Colonic mucosa (tissue), 4 donors: ENCODE measurements at regions not wholly inside any gene's neighbourhood (a gene's known extent, or its start where the extent isn't known, plus 50 kb on each side); places are given as distances from the start of the nearest gene placed in this dataset.

Experiments used
- DNase-seq: peaks from one replicate; pipeline ENCODE4 v3.0.0-alpha.2; 2020
- H3K27ac ChIP-seq: fragments of 200-600 bp; one replicate; pipeline ENCODE4 v1.8.0; 2021
- H3K27me3 ChIP-seq: fragments of 200-600 bp; one replicate; pipeline ENCODE4 v1.8.0; 2021
- H3K36me3 ChIP-seq: fragments of 200-600 bp; one replicate; pipeline ENCODE4 v1.8.0; 2021
- H3K4me1 ChIP-seq: fragments of 200-600 bp; one replicate; pipeline ENCODE4 v1.8.0; 2021; ENCODE audit warnings: mild to moderate bottlenecking
- H3K4me3 ChIP-seq: fragments of 200-600 bp; one replicate; pipeline ENCODE4 v1.8.0; 2021
- H3K9ac ChIP-seq, 2 donors: one replicate each; pipeline ENCODE4 v1.7.0; 2013; ENCODE audit warnings: control low read depth in 2 of 2, low read depth in 2 of 2, low read length in 2 of 2
- H3K9me3 ChIP-seq: fragments of 200-600 bp; one replicate; pipeline ENCODE4 v1.8.0; 2021
- intact Hi-C: fragments of 100-400 bp; cut with DNase I; formaldehyde crosslinking; loops from one replicate; pipeline ENCODE4 v1.14.1; 2022
- TF ChIP-seq, protein P1 (sequence below): fragments of 200-600 bp; IDR thresholded peaks from one replicate; pipeline ENCODE4 v1.8.0; 2022; ENCODE audit warnings: antibody characterized with exemption, mild to moderate bottlenecking
- donor health status: healthy.
- donor health status: DM: no; HTN: no; CAD: no.
- donor health status: DM: no; HTN: no; CAD: no.

DNA sequence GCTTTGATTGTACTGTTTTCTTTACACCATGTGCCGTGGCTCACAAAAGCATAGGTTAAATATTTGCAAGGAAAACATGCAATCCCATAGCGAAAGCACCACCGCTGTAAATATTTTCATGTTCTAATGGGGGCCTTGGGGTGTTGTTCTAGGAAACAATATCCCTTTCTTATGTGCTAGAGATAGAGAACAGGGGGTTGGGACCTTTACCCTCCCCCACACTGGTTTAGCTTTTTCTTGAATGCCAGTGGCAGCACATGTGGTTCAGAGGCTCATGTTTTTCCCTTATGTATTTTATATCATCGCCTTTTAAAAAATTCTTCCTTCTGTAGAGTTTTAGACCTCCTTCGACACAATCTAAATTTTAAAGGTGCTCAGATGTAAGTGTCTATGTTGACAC lies 422.6 kb upstream of the TENM3 start:
- no peak overlapping the region for H3K4me3 ChIP-seq
- intact Hi-C loops, result no loop called here
- H3K9me3 ChIP-seq, result no peaks in the 10 kb centered on the region
- H3K4me1 ChIP-seq, result no peaks in the 10 kb centered on the region
- no peak overlapping the region for H3K9ac ChIP-seq
- no peaks in the 10 kb centered on the region for H3K36me3 ChIP-seq
- TF ChIP-seq, protein P1, sequence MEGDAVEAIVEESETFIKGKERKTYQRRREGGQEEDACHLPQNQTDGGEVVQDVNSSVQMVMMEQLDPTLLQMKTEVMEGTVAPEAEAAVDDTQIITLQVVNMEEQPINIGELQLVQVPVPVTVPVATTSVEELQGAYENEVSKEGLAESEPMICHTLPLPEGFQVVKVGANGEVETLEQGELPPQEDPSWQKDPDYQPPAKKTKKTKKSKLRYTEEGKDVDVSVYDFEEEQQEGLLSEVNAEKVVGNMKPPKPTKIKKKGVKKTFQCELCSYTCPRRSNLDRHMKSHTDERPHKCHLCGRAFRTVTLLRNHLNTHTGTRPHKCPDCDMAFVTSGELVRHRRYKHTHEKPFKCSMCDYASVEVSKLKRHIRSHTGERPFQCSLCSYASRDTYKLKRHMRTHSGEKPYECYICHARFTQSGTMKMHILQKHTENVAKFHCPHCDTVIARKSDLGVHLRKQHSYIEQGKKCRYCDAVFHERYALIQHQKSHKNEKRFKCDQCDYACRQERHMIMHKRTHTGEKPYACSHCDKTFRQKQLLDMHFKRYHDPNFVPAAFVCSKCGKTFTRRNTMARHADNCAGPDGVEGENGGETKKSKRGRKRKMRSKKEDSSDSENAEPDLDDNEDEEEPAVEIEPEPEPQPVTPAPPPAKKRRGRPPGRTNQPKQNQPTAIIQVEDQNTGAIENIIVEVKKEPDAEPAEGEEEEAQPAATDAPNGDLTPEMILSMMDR, result no peak
- no peak overlapping the region for H3K27ac ChIP-seq
- no peaks in the 10 kb centered on the region for H3K27me3 ChIP-seq
- no peak for DNase-seq

DNA sequence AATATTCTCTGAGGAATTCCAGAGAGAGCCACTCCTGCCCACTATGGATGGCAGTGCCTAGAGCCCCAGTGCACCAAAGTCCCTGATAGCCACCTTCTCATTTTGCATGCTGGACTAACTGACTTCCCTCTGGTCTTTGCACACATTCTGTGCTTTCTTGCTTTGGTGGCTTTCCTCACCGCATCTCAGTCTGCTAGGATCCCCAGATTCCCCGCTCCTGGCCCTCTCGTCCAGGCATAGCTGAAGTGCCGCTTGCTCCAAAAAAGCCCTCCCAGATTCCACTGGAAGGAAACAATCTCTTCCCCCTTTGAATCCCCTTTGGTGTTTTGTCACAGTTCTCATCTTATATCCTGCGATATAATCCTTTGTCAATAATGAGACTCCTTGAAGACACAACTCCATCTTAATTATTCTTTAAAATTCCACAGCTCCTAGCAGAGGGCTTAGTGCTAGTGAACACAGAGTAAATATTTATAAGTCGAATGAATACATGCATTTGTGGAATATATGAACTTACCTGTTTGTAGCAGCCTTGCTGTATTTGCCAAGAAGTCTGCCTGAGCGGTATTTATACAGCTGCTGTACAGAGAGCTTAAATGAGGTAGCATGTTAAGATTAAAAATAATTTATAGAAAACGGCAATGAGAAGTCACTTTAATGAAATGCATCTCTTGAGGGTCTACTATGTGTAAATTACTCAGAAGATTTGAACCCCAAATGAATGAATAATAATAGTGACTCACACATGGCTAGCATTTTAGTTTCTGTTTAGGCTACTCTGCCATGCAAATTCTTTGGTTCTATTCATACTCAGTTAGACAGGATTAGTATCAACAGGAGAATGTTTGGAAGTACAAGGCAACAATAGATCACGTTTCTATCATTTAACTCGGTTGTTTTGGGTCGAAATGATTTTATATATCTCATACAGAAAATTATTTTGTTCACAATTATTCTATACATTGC lies 421.9 kb upstream of the TENM3 start:
- H3K4me1 ChIP-seq, result no peaks in the 10 kb centered on the region
- no peak overlapping the region for H3K27ac ChIP-seq
- no peaks in the 10 kb centered on the region for H3K36me3 ChIP-seq
- intact Hi-C loops, result no loop called here
- no peak for DNase-seq
- TF ChIP-seq, protein P1, result no peak
- no peaks in the 10 kb centered on the region for H3K27me3 ChIP-seq
- no peak overlapping the region for H3K9ac ChIP-seq
- no peak overlapping the region for H3K4me3 ChIP-seq
- H3K9me3 ChIP-seq, result no peaks in the 10 kb centered on the region

DNA sequence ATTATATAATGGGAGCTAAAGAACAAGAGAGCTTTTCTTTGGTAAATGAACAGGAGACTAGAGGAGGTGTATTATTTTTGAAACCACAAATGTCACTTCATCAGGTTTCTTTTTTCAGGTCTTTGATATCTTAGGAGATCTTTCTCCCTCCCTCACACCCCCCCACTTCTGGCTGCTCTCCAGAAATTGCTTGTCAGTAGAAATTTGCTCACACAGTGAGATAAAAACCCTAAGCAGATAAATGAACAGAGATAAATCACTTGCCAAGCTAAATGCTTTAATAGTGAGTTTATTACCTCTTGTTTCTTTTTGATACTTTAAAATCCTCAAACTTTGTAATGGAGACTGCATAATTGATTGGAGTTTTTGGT lies 421.2 kb upstream of the TENM3 start:
- Histone ChIP-seq H3K4me3 (no peak overlapping the region), H3K36me3 (no peaks in the 10 kb centered on the region), H3K27me3 (no peaks in the 10 kb centered on the region), H3K4me1 (no peaks in the 10 kb centered on the region), H3K27ac (no peak overlapping the region), H3K9ac (no peak overlapping the region), H3K9me3 (no peaks in the 10 kb centered on the region)
- TF ChIP-seq, protein P1, result no peak
- intact Hi-C loops, result no loop called here
- no peak for DNase-seq

DNA sequence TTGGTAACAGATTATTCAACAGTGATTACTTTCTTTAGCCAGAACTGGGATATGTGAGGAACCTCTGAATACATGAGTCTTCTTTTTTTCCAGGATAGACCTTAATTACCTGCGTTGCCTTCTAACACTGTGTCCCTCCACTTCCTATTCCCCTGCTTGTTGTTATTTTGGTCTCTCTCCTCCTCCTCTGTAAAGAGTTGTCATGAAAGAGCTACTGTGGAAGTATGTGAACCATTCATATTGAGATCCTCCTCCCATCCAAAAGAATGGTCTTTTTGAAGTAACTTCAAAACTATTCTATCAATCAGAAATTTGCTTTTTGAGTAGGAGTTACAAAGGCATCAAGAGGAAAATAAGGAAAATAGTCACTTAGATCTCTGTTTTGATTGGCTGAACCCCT lies 420.0 kb upstream of the TENM3 start:
- no peaks in the 10 kb centered on the region for H3K9me3 ChIP-seq
- H3K27ac ChIP-seq, result no peak overlapping the region
- no peaks in the 10 kb centered on the region for H3K36me3 ChIP-seq
- TF ChIP-seq, protein P1, result no peak
- no peak overlapping the region for H3K9ac ChIP-seq
- intact Hi-C loops, result no loop called here
- H3K27me3 ChIP-seq, result no peaks in the 10 kb centered on the region
- H3K4me3 ChIP-seq, result no peak overlapping the region
- DNase-seq, result no peak
- no peaks in the 10 kb centered on the region for H3K4me1 ChIP-seq

DNA sequence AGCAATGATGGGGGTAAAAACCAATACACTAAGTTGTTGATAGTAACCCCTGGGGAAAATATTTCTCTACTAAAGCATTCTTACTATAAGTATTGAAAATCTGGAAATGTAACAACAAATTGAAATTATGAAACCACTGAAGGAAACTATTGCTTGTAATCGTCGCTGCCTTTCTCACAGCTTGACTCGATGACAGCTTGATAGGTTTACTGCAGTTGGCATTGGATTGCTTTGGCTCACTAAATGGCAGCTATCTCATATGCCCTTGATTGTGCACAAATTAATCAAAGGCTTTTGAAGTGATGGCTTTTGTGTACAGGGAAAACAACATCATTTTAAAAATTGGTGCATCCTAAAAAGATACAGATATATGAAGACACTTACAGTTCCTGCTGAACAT lies 419.6 kb upstream of the TENM3 start:
- intact Hi-C loops, result no loop called here
- H3K9ac ChIP-seq, result no peak overlapping the region
- H3K27me3 ChIP-seq, result no peaks in the 10 kb centered on the region
- TF ChIP-seq, protein P1, result no peak
- H3K4me1 ChIP-seq, result no peaks in the 10 kb centered on the region
- H3K36me3 ChIP-seq, result no peaks in the 10 kb centered on the region
- no peak overlapping the region for H3K4me3 ChIP-seq
- no peaks in the 10 kb centered on the region for H3K9me3 ChIP-seq
- H3K27ac ChIP-seq, result no peak overlapping the region
- no peak for DNase-seq
